Esophagus muscularis mucosa (tissue), 4 donors: ENCODE measurements at regions not wholly inside any gene's neighbourhood (a gene's known extent, or its start where the extent isn't known, plus 50 kb on each side); places are given as distances from the start of the nearest gene placed in this dataset.

Experiments used
- DNase-seq: peaks from one replicate; pipeline ENCODE4 v3.0.0-alpha.2; 2017; ENCODE audit errors: extremely low spot score
- H3K27ac ChIP-seq, 4 donors: fragments of 200-600 bp; sonication (generic); replicated peaks in 1 of 4; 1 replicate in 3 of 4; 2 replicates in 1 of 4; pipeline ENCODE4 v1.5.1; 2016 to 2019; ENCODE audit warnings: mild to moderate bottlenecking in 1 of 4
- H3K27me3 ChIP-seq, 4 donors: fragments of 200-600 bp; sonication (generic); one replicate each; pipeline versions ENCODE4 v1.5.1 to v1.6.0; 2016 to 2019
- H3K36me3 ChIP-seq, 4 donors: fragments of 200-600 bp; sonication (generic); one replicate each; pipeline ENCODE4 v1.5.1; 2016 to 2019
- H3K4me1 ChIP-seq, 4 donors: fragments of 200-600 bp; sonication (generic); one replicate each; pipeline ENCODE4 v1.5.1; 2016 to 2019
- H3K4me3 ChIP-seq, 4 donors: fragments of 200-600 bp; sonication (generic); 1 replicate in 2 of 4; 2 replicates in 2 of 4; pipeline ENCODE4 v1.5.1; 2016 to 2019; ENCODE audit warnings: mild to moderate bottlenecking in 4 of 4, moderate library complexity in 1 of 4
- H3K9me3 ChIP-seq, 4 donors: fragments of 200-600 bp; sonication (generic); 1 replicate in 3 of 4; 2 replicates in 1 of 4; pipeline ENCODE4 v1.5.1; 2016 to 2019
- CTCF ChIP-seq, 3 experiments: fragments of 200-600 bp in 2 of 3; fragments of 450-650 bp in 1 of 3; sonication (generic) in 2 of 3; IDR thresholded peaks; one replicate each; pipeline ENCODE4 v1.5.1; 2017 to 2019; ENCODE audit warnings: antibody characterized with exemption in 3 of 3, mild to moderate bottlenecking in 2 of 3, moderate library complexity in 1 of 3
- EP300 ChIP-seq: sonication (generic); formaldehyde crosslinking; IDR thresholded peaks from one replicate; pipeline ENCODE4 v1.6.1; 2017; ENCODE audit warnings: antibody characterized with exemption
- POLR2A ChIP-seq: fragments of 450-650 bp; IDR thresholded peaks from one replicate; pipeline ENCODE4 v1.6.1; 2017; ENCODE audit warnings: antibody characterized with exemption, moderate library complexity, mild to moderate bottlenecking, low read depth
- POLR2AphosphoS5 ChIP-seq, 2 donors: sonication (generic); formaldehyde crosslinking; IDR thresholded peaks; one replicate each; pipeline ENCODE4 v1.6.1; 2017; ENCODE audit warnings: antibody characterized with exemption in 2 of 2
- WGBS: methylation state at CpG from one replicate; pipeline ENCODE4 v1.1.5; 2018; 5-methylcytosine and 5-hydroxymethylcytosine counted together
- intact Hi-C: fragments of 100-400 bp; cut with DNase I; formaldehyde crosslinking; loops from one replicate; pipeline ENCODE4 v1.15.1; 2023

GRCh38 chr16:64370112-64370511 is 751.8 kb downstream of the CDH11 start:
- intact Hi-C loops, result no loop called here

GRCh38 chr16:64365448-64365931 is 756.4 kb downstream of the CDH11 start:
- no peaks in the 10 kb centered on the region for H3K36me3 ChIP-seq
- peaks cover 7 to 13% (median 10%) of the 10 kb centered on the region in 4 donors for H3K4me1 ChIP-seq
- TF ChIP-seq EP300, result no peak
- TF ChIP-seq POLR2AphosphoS5 (IDR thresholded peaks at IDR 0.05), result no peak
- TF ChIP-seq POLR2A, result no peak
- no peak for TF ChIP-seq CTCF (IDR thresholded peaks at IDR 0.05)
- intact Hi-C loops, result no loop called here
- no peak overlapping the region for H3K4me3 ChIP-seq
- no peak overlapping the region for H3K27ac ChIP-seq
- 74% methylated on average over 2 of the region's 2 CpGs for WGBS
- H3K9me3 ChIP-seq, result no peaks in the 10 kb centered on the region
- no peaks in the 10 kb centered on the region for H3K27me3 ChIP-seq
- DNase-seq, result no peak

More at GRCh38 chr16:64370112-64370511, 751.8 kb downstream of the CDH11 start:
- 33% methylated on average over 1 of the region's 1 CpG for WGBS
- Histone ChIP-seq H3K27ac (no peak overlapping the region), H3K36me3 (no peaks in the 10 kb centered on the region), H3K9me3 (no peaks in the 10 kb centered on the region), H3K4me1 (peaks cover 7 to 13% (median 11%) of the 10 kb centered on the region in 4 donors), H3K4me3 (no peak overlapping the region), H3K27me3 (no peaks in the 10 kb centered on the region)
- DNase-seq, result no peak
- TF ChIP-seq CTCF (IDR thresholded peaks at IDR 0.05), result no peak
- TF ChIP-seq POLR2A, result no peak
- no peak for TF ChIP-seq EP300
- no peak for TF ChIP-seq POLR2AphosphoS5 (IDR thresholded peaks at IDR 0.05)

GRCh38 chr16:64364894-64365293 is 757.0 kb downstream of the CDH11 start:
- Histone ChIP-seq H3K27ac (no peak overlapping the region), H3K36me3 (no peaks in the 10 kb centered on the region), H3K9me3 (no peaks in the 10 kb centered on the region), H3K27me3 (no peaks in the 10 kb centered on the region), H3K4me1 (peaks cover 3 to 7% (median 4%) of the 10 kb centered on the region in 4 donors), H3K4me3 (no peak overlapping the region)
- DNase-seq, result no peak
- TF ChIP-seq POLR2A (no peak), EP300 (no peak), POLR2AphosphoS5 (IDR thresholded peaks at IDR 0.05) (no peak)
- intact Hi-C loops, result no loop called here

DNA sequence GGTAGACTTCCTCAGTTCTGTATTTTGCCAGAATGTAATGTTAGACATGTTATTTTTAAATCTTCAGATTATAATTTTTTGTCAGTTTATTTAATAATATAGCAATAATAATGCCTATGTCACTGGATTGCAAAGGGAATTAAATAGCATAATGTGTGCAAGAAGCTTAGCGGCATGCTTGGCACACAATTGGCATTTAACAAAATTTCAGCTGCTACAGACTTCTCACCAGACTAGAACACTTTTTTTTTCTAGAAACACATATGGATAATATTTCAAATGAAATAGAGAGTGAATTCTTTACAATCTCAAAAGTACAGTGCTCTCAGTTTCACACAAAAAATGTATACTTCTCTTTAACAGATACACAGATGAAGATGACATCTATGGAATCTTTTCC is 757.4 kb downstream of the CDH11 start:
- Histone ChIP-seq H3K4me1 (peaks cover 0 to 2% (median 0%) of the 10 kb centered on the region in 4 donors), H3K27me3 (no peaks in the 10 kb centered on the region), H3K9me3 (no peaks in the 10 kb centered on the region), H3K36me3 (no peaks in the 10 kb centered on the region), H3K4me3 (no peak overlapping the region), H3K27ac (no peak overlapping the region)
- intact Hi-C loops, result no loop called here
- TF ChIP-seq CTCF (IDR thresholded peaks at IDR 0.05) (no peak), POLR2AphosphoS5 (IDR thresholded peaks at IDR 0.05) (no peak), EP300 (no peak), POLR2A (no peak)
- 94% methylated on average over 1 of the region's 1 CpG for WGBS
- DNase-seq, result no peak

GRCh38 chr16:64364016-64364415 is 757.8 kb downstream of the CDH11 start:
- intact Hi-C loops, result no loop called here
- Histone ChIP-seq H3K27me3 (no peaks in the 10 kb centered on the region), H3K27ac (no peak overlapping the region), H3K4me1 (no peaks in the 10 kb centered on the region), H3K36me3 (no peaks in the 10 kb centered on the region), H3K9me3 (no peaks in the 10 kb centered on the region), H3K4me3 (no peak overlapping the region)
- TF ChIP-seq POLR2AphosphoS5 (IDR thresholded peaks at IDR 0.05), result no peak
- no peak for TF ChIP-seq POLR2A
- no peak for TF ChIP-seq CTCF (IDR thresholded peaks at IDR 0.05)
- no peak for TF ChIP-seq EP300
- DNase-seq, result no peak
- WGBS, result 95% methylated on average over 2 of the region's 2 CpGs
